Mucosa of rectum (tissue), 2 donors: ENCODE measurements at regions not wholly inside any gene's neighbourhood (a gene's known extent, or its start where the extent isn't known, plus 50 kb on each side); places are given as distances from the start of the nearest gene placed in this dataset.

Experiments
- H3K27ac ChIP-seq, 2 donors: one replicate each; pipeline ENCODE4 v1.7.0; 2013; ENCODE audit warnings: inconsistent platforms in 2 of 2, low read depth in 2 of 2, low read length in 2 of 2
- H3K27me3 ChIP-seq, 2 donors: one replicate each; pipeline ENCODE4 v1.7.0; 2013; ENCODE audit warnings: low read length in 2 of 2; ENCODE audit not compliant: control insufficient read depth in 2 of 2, insufficient read depth in 2 of 2
- H3K36me3 ChIP-seq, 2 donors: one replicate each; pipeline ENCODE4 v1.7.0; 2013; ENCODE audit warnings: low read length in 2 of 2; ENCODE audit not compliant: control insufficient read depth in 2 of 2, insufficient read depth in 2 of 2
- H3K4me1 ChIP-seq, 2 donors: one replicate each; pipeline ENCODE4 v1.7.0; 2013; ENCODE audit warnings: low read length in 2 of 2, mild to moderate bottlenecking in 1 of 2; ENCODE audit not compliant: control insufficient read depth in 2 of 2, insufficient read depth in 2 of 2
- H3K4me3 ChIP-seq, 2 donors: one replicate each; pipeline ENCODE4 v1.7.0; 2013; ENCODE audit warnings: low read length in 2 of 2
- H3K9ac ChIP-seq, 2 donors: one replicate each; pipeline ENCODE4 v1.7.0; 2013; ENCODE audit warnings: low read length in 2 of 2, low read depth in 1 of 2, mild to moderate bottlenecking in 1 of 2
- H3K9me3 ChIP-seq, 2 donors: one replicate each; pipeline ENCODE4 v1.7.0; 2013; ENCODE audit warnings: low read length in 2 of 2; ENCODE audit not compliant: control insufficient read depth in 2 of 2
- donor health status: healthy.
- donor health status: Normal muscosa, but diverticular disease.

- Histone ChIP-seq H3K27ac (no peak overlapping the region), H3K4me3 (no peak overlapping the region), H3K9ac (no peak overlapping the region), H3K4me1 (peaks cover 0 to 4% of the 10 kb centered on the region in 2 donors), H3K36me3 (no peaks in the 10 kb centered on the region), H3K27me3 (no peaks in the 10 kb centered on the region), H3K9me3 (no peaks in the 10 kb centered on the region)
These were observed 64.3 kb upstream of the IGLL5 start for GRCh38 chr22:22823131-22823810.

GRCh38 chr22:22824340-22825212 is 63.0 kb upstream of the IGLL5 start:
- no peaks in the 10 kb centered on the region for H3K27me3 ChIP-seq
- H3K27ac ChIP-seq: no peak overlapping the region
- no peaks in the 10 kb centered on the region for H3K36me3 ChIP-seq
- no peaks in the 10 kb centered on the region for H3K9me3 ChIP-seq
- H3K9ac ChIP-seq: no peak overlapping the region
- H3K4me3 ChIP-seq: no peak overlapping the region
- peaks cover 0 to 4% of the 10 kb centered on the region in 2 donors for H3K4me1 ChIP-seq

- H3K4me3 ChIP-seq: no peak overlapping the region
- peaks cover 0 to 4% of the 10 kb centered on the region in 2 donors for H3K4me1 ChIP-seq
- peaks cover 0 to 2% of the 10 kb centered on the region in 2 donors for H3K27me3 ChIP-seq
- no peak overlapping the region for H3K9ac ChIP-seq
- H3K36me3 ChIP-seq: no peaks in the 10 kb centered on the region
- H3K9me3 ChIP-seq: no peaks in the 10 kb centered on the region
- H3K27ac ChIP-seq: no peak overlapping the region
These were observed 62.4 kb upstream of the IGLL5 start for GRCh38 chr22:22825213-22825593.

GRCh38 chr22:22827187-22827939 is 60.3 kb upstream of the IGLL5 start:
- peaks cover 0 to 5% of the 10 kb centered on the region in 2 donors for H3K27me3 ChIP-seq
- no peak overlapping the region for H3K27ac ChIP-seq
- no peaks in the 10 kb centered on the region for H3K4me1 ChIP-seq
- H3K9me3 ChIP-seq: no peaks in the 10 kb centered on the region
- H3K9ac ChIP-seq: no peak overlapping the region
- no peaks in the 10 kb centered on the region for H3K36me3 ChIP-seq
- no peak overlapping the region for H3K4me3 ChIP-seq

- H3K4me1 ChIP-seq: no peaks in the 10 kb centered on the region
- H3K27me3 ChIP-seq: peaks cover 0 to 5% of the 10 kb centered on the region in 2 donors
- H3K9me3 ChIP-seq: no peaks in the 10 kb centered on the region
- no peak overlapping the region for H3K9ac ChIP-seq
- no peaks in the 10 kb centered on the region for H3K36me3 ChIP-seq
- no peak overlapping the region for H3K4me3 ChIP-seq
- H3K27ac ChIP-seq: no peak overlapping the region
These were observed 57.4 kb upstream of the IGLL5 start for GRCh38 chr22:22830193-22830592.

GRCh38 chr22:22830957-22831688 is 56.5 kb upstream of the IGLL5 start:
- Histone ChIP-seq H3K4me3 (no peak overlapping the region), H3K27ac (no peak overlapping the region), H3K9ac (no peak overlapping the region), H3K36me3 (no peaks in the 10 kb centered on the region), H3K4me1 (no peaks in the 10 kb centered on the region), H3K9me3 (no peaks in the 10 kb centered on the region), H3K27me3 (peaks cover 0 to 5% of the 10 kb centered on the region in 2 donors)

- no peaks in the 10 kb centered on the region for H3K9me3 ChIP-seq
- H3K9ac ChIP-seq: no peak overlapping the region
- H3K4me3 ChIP-seq: no peak overlapping the region
- H3K4me1 ChIP-seq: no peaks in the 10 kb centered on the region
- peaks cover 0 to 5% of the 10 kb centered on the region in 2 donors for H3K27me3 ChIP-seq
- no peaks in the 10 kb centered on the region for H3K36me3 ChIP-seq
- H3K27ac ChIP-seq: no peak overlapping the region
These were observed 54.6 kb upstream of the IGLL5 start for GRCh38 chr22:22833059-22833458.

- Histone ChIP-seq H3K27ac (no peak overlapping the region), H3K9me3 (no peaks in the 10 kb centered on the region), H3K4me3 (no peak overlapping the region), H3K9ac (no peak overlapping the region), H3K27me3 (peaks cover 0 to 5% of the 10 kb centered on the region in 2 donors), H3K36me3 (no peaks in the 10 kb centered on the region), H3K4me1 (no peaks in the 10 kb centered on the region)
These were observed 54.1 kb upstream of the IGLL5 start for GRCh38 chr22:22833488-22833887.

- H3K4me1 ChIP-seq: no peaks in the 10 kb centered on the region
- H3K27ac ChIP-seq: no peak overlapping the region
- H3K27me3 ChIP-seq: peaks cover 0 to 5% of the 10 kb centered on the region in 2 donors
- H3K4me3 ChIP-seq: no peak overlapping the region
- H3K9me3 ChIP-seq: no peaks in the 10 kb centered on the region
- H3K9ac ChIP-seq: no peak overlapping the region
- H3K36me3 ChIP-seq: no peaks in the 10 kb centered on the region
These were observed 53.4 kb upstream of the IGLL5 start for GRCh38 chr22:22834204-22834603.
